Keratinocyte (primary cell): ENCODE measurements at regions not wholly inside any gene's neighbourhood (a gene's known extent, or its start where the extent isn't known, plus 50 kb on each side); places are given as distances from the start of the nearest gene placed in this dataset.

Source experiments
- DNase-seq: peaks from one replicate; pipeline ENCODE4 v3.0.0-alpha.2; 2011; ENCODE audit warnings: low read depth, missing footprints, low spot score
- FAIRE-seq: peaks from 2 replicates; lab custom pipeline; 2011; peaks lifted over from hg19 to GRCh38; lab: Jason Lieb, UNC
- H2AFZ ChIP-seq: 2 replicates; pipeline ENCODE4 v1.6.0; 2012; ENCODE audit warnings: low read length, control low read depth, inconsistent platforms; ENCODE audit not compliant: control insufficient read depth
- H3K27ac ChIP-seq: 2 replicates; pipeline ENCODE4 v1.5.1; 2011; ENCODE audit warnings: low read length; ENCODE audit not compliant: control insufficient read depth, insufficient read depth
- H3K27me3 ChIP-seq: 3 replicates; pipeline ENCODE4 v1.6.0; 2011; ENCODE audit warnings: low read length; ENCODE audit not compliant: control insufficient read depth, insufficient read depth; ENCODE audit errors: extremely low read depth
- H3K36me3 ChIP-seq, 2 experiments: 2 replicates in 1 of 2; 3 replicates in 1 of 2; pipeline ENCODE4 v1.5.1; 2011; ENCODE audit warnings: low read length in 2 of 2, mild to moderate bottlenecking in 1 of 2; ENCODE audit not compliant: control insufficient read depth in 2 of 2, insufficient read depth in 2 of 2; ENCODE audit errors: extremely low read depth in 1 of 2
- H3K4me1 ChIP-seq: 3 replicates; pipeline ENCODE4 v1.5.1; 2011; ENCODE audit warnings: low read length; ENCODE audit not compliant: control insufficient read depth, insufficient read depth; ENCODE audit errors: extremely low read depth
- H3K4me2 ChIP-seq: 3 replicates; pipeline ENCODE4 v1.6.0; 2011; ENCODE audit warnings: low read depth, low read length; ENCODE audit not compliant: control insufficient read depth, insufficient read depth; ENCODE audit errors: extremely low read depth
- H3K4me3 ChIP-seq, 3 experiments: fragments of 200-600 bp in 1 of 3; sonication (generic) in 1 of 3; 2 replicates in 2 of 3; 3 replicates in 1 of 3; pipeline ENCODE4 v1.5.1; 2011 to 2016; ENCODE audit warnings: low read length in 3 of 3, mild to moderate bottlenecking in 3 of 3, control low read depth in 2 of 3, inconsistent platforms in 1 of 3, low read depth in 1 of 3, mixed read lengths in 1 of 3, mixed run types in 1 of 3, moderate library complexity in 1 of 3; ENCODE audit not compliant: control insufficient read depth in 2 of 3, insufficient read depth in 2 of 3; ENCODE audit errors: extremely low read depth in 1 of 3
- H3K79me2 ChIP-seq: 2 replicates; pipeline ENCODE4 v1.6.0; 2012; ENCODE audit warnings: low read length; ENCODE audit not compliant: control insufficient read depth, insufficient read depth
- H3K9ac ChIP-seq: 3 replicates; pipeline ENCODE4 v1.6.0; 2011; ENCODE audit warnings: low read length; ENCODE audit not compliant: control insufficient read depth, insufficient read depth; ENCODE audit errors: extremely low read depth
- H3K9me1 ChIP-seq: 3 replicates; pipeline ENCODE4 v1.6.0; 2011; ENCODE audit warnings: low read length; ENCODE audit not compliant: control insufficient read depth, insufficient read depth; ENCODE audit errors: extremely low read depth
- H3K9me3 ChIP-seq: 2 replicates; pipeline ENCODE4 v1.5.1; 2012; ENCODE audit warnings: low read depth, low read length; ENCODE audit not compliant: control insufficient read depth
- H4K20me1 ChIP-seq: 3 replicates; pipeline ENCODE4 v1.6.0; 2011; ENCODE audit warnings: low read length; ENCODE audit not compliant: control insufficient read depth, insufficient read depth; ENCODE audit errors: extremely low read depth
- CTCF ChIP-seq, 3 experiments: IDR thresholded peaks in 1 of 3; conservative IDR thresholded peaks in 1 of 3; optimal IDR thresholded peaks in 1 of 3; 2 replicates in 2 of 3; 3 replicates in 1 of 3; pipeline versions ENCODE3 to v1.5.1; 2011; ENCODE audit warnings: low read length in 3 of 3, mild to moderate bottlenecking in 3 of 3, moderate library complexity in 2 of 3, control low read depth in 1 of 3, inconsistent platforms in 1 of 3; ENCODE audit not compliant: insufficient read depth in 2 of 3; ENCODE audit errors: extremely low read depth in 1 of 3
- EZH2 ChIP-seq: IDR thresholded peaks from one replicate; pipeline ENCODE4 v1.6.1; 2012; ENCODE audit warnings: inconsistent platforms, mild to moderate bottlenecking, low read length, moderate library complexity
- dilution Hi-C: fragments of 300-500 bp; cut with MboI; formaldehyde crosslinking; loops from one replicate; pipeline ENCODE4 v1.7.0; 2020; ENCODE audit warnings: low sequenced_read_pairs; ENCODE audit not compliant: extremely low pct_ligation_motif_present

GRCh38 chr6:165906-166305 is 126.4 kb upstream of the DUSP22 start:
- Histone ChIP-seq H3K9me1 (no peaks in the 10 kb centered on the region), H3K27me3 (no peaks in the 10 kb centered on the region), H3K4me3 (no peak overlapping the region), H3K27ac (no peak overlapping the region), H3K4me2 (no peak overlapping the region), H4K20me1 (no peaks in the 10 kb centered on the region), H3K9ac (no peak overlapping the region), H2AFZ (no peak overlapping the region), H3K9me3 (no peaks in the 10 kb centered on the region), H3K4me1 (no peaks in the 10 kb centered on the region), H3K36me3 (no peaks in the 10 kb centered on the region), H3K79me2 (no peaks in the 10 kb centered on the region)
- TF ChIP-seq CTCF (optimal IDR thresholded peaks at IDR 0.05 in 1 of 3, IDR thresholded peaks at IDR 0.05 in 1 of 3, conservative IDR thresholded peaks at IDR 0.05 in 1 of 3; ENCODE audit: extremely low read depth in 1 of 3, insufficient read depth in 2 of 3, low read length in 3 of 3): no peak
- FAIRE-seq (no peak), DNase-seq (no peak)
- dilution Hi-C loops: no loop called here

- H3K27me3 ChIP-seq: no peaks in the 10 kb centered on the region
- FAIRE-seq: no peak
- no peaks in the 10 kb centered on the region for H4K20me1 ChIP-seq
- TF ChIP-seq CTCF (optimal IDR thresholded peaks at IDR 0.05 in 1 of 3, IDR thresholded peaks at IDR 0.05 in 1 of 3, conservative IDR thresholded peaks at IDR 0.05 in 1 of 3; ENCODE audit: extremely low read depth in 1 of 3, insufficient read depth in 2 of 3, low read length in 3 of 3) (peak in 2 of 3 experiments; percentile 30 to 53), EZH2 (no peak)
- H3K4me2 ChIP-seq: no peak overlapping the region
- dilution Hi-C loops: no loop called here
- no peaks in the 10 kb centered on the region for H3K79me2 ChIP-seq
- no peak overlapping the region for H3K27ac ChIP-seq
- no peak for DNase-seq
- no peak overlapping the region for H2AFZ ChIP-seq
- no peak overlapping the region for H3K4me3 ChIP-seq
- no peaks in the 10 kb centered on the region for H3K9me3 ChIP-seq
- H3K4me1 ChIP-seq: no peaks in the 10 kb centered on the region
- H3K9me1 ChIP-seq: no peaks in the 10 kb centered on the region
- H3K9ac ChIP-seq: no peak overlapping the region
- H3K36me3 ChIP-seq: no peaks in the 10 kb centered on the region
Observed at GRCh38 chr6:168865-169455, 123.3 kb upstream of the DUSP22 start.
